LNCAP (cell line): ENCODE measurements at regions not wholly inside any gene's neighbourhood (a gene's known extent, or its start where the extent isn't known, plus 50 kb on each side); places are given as distances from the start of the nearest gene placed in this dataset.

Experiments
- CTCF ChIP-seq: fragments of 450-650 bp; IDR thresholded peaks from 2 replicates; pipeline ENCODE4 v1.5.1; 2017; ENCODE audit warnings: mild to moderate bottlenecking

- TF ChIP-seq CTCF, result no peak
Observed at GRCh38 chr4:16365036-16365569, 138.8 kb upstream of the TAPT1 start.

GRCh38 chr4:16360694-16361262 is 134.5 kb upstream of the TAPT1 start:
- no peak for TF ChIP-seq CTCF

- no peak for TF ChIP-seq CTCF
Observed at GRCh38 chr4:16353165-16353564, 126.9 kb upstream of the TAPT1 start.

GRCh38 chr4:16351161-16351560 is 124.9 kb upstream of the TAPT1 start:
- no peak for TF ChIP-seq CTCF

GRCh38 chr4:16344853-16345252 is 118.6 kb upstream of the TAPT1 start:
- no peak for TF ChIP-seq CTCF

GRCh38 chr4:16337936-16338335 is 111.7 kb upstream of the TAPT1 start:
- TF ChIP-seq CTCF, result no peak

GRCh38 chr4:16334601-16335000 is 108.3 kb upstream of the TAPT1 start:
- no peak for TF ChIP-seq CTCF

GRCh38 chr4:16329797-16330134 is 103.5 kb upstream of the TAPT1 start:
- TF ChIP-seq CTCF, result no peak
